SH-SY5Y (cell line): ENCODE measurements at regions not wholly inside any gene's neighbourhood (a gene's known extent, or its start where the extent isn't known, plus 50 kb on each side); places are given as distances from the start of the nearest gene placed in this dataset.

ENCODE experiments used
- GATA2 ChIP-seq: IDR thresholded peaks from 2 replicates; pipeline ENCODE4 v1.6.1; 2011; ENCODE audit warnings: mild to moderate bottlenecking, low read depth, low read length
- GATA3 ChIP-seq: IDR thresholded peaks from 2 replicates; pipeline ENCODE4 v1.6.1; 2011; ENCODE audit warnings: low read depth, mild to moderate bottlenecking, low read length, moderate library complexity

DNA sequence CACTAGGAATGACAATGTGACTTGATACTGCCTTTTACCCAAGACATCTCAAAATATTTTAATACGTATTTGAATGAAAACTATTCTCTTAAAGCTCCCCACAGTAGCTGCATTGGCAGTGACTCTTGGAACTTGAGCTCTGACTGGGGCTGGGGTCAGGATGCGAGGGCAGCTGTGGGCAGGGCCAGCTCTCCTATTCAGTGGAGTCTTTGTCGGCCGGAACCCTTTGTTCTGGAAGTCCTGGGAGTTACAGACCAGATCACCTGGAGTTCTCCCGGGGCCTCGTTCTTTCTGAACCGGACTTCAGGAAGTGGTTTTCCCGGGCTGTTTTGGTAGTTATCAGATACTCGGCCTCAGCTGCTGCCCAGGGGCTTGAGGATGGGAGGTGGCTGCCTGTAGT is 84.9 kb downstream of the NPIPB11 start:
- TF ChIP-seq GATA3 (no peak), GATA2 (no peak)

DNA sequence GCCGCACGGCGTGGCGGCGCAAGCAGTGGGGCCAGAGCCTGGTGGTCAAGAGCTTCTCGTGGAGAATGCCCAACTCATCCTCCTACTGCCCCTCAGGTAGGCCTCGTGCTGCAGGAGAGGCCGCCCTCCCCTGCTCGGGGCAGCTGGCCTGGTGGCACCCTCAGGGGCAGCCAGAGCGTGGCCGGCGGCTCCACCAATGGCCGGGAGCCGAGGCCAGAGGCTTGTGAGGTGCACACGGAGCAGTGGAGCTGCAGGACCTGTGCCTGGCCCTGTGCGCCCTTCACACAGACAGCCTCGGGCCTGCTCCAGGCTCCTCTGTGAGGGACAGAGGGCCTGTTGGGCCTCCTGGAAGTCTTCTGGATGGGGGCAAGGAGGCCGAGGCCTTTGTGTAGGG is 85.5 kb downstream of the NPIPB11 start:
- TF ChIP-seq GATA2 (no peak), GATA3 (no peak)

DNA sequence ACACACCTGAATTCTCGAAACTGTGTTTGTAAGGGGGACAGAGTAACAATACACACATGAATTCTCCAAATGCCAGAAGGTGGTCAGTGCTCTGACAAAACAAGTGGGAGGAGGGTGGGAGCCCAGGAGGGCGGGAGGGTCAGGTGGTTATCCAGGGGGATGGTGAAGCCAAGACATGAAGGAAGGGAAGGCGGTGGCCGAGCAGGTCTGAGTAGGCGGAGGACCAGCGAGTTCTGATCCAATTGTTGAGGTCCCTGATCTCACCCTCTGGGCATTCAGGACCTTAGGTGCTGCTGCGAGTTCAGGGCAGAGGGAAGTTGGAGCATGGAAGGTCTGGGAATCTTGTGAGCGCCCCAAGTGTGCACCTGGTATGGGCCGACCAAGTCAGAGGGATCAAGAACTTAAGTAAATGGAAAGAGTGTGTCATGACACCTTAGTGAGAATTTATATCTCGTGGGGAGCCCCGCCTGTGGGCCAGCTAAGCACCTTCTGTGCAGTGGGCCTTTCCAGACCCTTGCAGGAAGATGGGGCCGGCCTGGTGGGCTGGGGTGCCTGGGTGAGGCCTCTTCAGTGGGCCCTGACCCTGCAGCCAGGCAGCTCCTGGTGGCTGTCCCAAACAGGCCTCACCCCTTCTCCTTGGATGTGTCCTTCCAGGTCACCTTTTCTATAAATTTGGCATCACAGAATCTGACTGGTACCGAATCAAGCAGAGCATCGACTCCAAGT is 86.1 kb downstream of the NPIPB11 start:
- TF ChIP-seq GATA3 (no peak), GATA2 (no peak)

DNA sequence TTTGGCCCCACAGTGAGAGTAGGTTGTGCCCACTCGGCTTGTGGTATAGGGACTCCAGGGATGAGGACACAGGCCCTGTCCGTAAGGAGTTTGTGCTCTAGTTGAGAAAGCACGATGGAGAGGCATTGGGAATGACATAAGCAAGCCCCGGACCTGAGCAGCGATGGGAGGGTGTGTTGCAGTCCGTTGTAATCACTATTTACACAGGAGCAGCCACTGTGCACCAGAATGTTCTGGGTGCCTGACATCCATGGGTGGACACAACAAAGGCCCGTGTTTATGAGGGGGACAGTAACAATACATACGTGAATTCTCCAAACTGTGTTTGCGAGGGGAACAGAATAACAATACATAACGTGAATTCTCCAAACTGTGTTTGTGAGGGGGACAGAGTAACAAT is 86.8 kb downstream of the NPIPB11 start:
- no peak for TF ChIP-seq GATA2
- no peak for TF ChIP-seq GATA3

DNA sequence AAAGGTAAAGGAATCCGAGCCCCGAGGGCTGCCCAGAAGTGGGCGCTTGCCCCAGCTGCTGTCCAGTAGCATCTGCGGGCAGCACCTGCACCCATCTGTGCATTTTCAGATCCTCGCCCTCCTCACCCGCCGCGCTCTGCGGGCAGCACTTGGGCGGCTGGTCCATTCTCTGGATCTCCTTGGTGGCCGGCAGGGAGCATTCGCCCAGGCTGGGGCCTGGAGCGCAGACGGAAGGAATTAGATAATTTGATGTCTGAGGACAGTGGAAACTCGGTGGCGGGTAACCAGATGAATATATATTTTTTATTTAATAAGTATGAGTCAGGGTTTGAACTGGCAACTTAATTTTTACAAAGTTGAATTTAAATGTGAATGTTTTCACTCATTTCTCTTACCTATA is 88.5 kb downstream of the NPIPB11 start:
- TF ChIP-seq GATA2 (no peak), GATA3 (no peak)

DNA sequence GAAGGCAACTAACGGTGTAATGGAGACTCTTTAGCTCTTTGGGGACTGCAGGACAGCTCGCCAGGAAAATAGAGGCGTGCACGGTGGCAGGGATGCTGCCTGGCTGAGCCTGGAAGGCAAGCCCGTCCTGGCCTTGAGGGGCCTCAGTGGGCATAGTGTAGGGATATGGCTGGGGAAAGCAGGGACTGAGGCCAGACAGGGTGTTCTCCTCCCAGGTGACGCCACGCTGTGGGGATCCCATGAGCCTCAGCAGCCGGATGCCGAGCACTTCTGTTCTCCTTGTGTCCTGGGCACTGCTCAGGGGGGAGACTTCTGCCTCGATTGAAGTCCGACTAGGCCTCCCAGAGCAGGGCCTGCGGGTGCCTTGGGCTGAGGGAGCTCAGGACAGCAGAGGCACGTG is 89.2 kb downstream of the NPIPB11 start:
- TF ChIP-seq GATA3 (no peak), GATA2 (no peak)

DNA sequence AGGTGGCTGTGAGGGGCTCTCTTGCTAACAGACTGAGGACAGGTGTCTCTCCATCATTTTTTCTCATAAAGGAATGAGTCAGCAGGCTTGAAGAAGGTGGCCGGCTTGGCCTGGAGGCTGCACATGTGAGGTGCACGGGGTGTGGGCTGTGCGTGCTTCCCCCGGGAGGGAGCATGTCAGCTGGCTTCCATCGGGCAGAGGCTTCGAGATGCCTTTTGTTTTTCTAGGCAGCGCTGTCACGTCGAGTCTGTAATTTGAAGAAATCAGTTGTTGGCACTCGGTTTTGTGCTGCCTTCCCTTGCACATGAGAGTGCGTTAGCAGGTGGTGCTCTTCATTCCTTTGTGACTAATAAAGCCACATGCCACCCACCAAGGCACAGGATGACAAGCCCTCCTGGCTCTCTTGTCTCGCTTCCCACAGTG is 89.7 kb downstream of the NPIPB11 start:
- TF ChIP-seq GATA2 (no peak), GATA3 (no peak)

DNA sequence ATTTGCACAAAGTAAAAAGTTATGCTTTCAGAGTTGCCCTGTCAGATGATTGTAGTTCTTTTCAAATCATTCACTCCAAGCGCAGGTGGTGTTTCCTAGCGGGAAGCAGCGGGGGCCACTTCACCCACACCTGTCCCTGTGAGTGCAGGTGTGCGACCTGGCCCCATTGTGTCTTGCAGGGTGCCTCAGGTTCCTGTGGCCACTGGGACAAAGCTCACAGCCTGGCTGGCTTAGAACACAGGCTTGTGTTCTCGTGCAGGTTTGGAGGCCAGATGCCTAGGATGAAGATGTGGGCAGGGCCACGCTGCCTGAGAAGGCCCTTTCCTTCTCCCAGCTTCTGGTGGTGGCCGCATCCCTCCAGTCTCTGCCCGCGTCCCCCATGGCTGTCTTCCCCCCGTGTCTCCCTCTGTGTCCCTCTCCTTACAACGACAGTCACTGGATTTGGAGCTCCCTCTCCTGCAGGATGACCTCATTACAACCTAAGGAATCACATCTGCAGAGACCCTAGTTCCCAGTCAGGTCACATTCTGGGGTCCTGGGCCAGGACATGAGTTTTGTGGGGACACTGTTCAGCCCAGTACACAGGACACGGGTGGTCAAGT is 90.5 kb downstream of the NPIPB11 start:
- TF ChIP-seq GATA2 (no peak), GATA3 (no peak)

DNA sequence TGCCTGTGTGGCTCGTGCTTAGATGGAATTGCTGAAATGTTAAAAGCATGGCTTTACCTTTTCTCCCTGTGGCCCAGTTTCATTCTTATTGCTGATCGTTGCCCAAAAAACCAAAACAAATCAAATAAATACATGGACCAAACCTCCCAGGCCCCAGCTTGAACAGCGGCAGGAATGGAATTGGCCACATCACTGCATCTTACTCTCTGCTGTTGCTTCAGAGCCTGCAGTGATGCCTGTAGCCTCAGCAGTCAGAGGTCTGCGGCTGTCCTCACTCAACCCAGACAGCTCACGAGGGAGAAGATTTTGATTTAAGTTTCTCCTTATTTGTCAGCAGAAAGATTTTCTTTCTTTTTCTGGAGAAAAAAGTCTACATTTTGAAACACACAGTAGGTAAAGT is 91.5 kb downstream of the NPIPB11 start:
- TF ChIP-seq GATA3 (no peak), GATA2 (no peak)

DNA sequence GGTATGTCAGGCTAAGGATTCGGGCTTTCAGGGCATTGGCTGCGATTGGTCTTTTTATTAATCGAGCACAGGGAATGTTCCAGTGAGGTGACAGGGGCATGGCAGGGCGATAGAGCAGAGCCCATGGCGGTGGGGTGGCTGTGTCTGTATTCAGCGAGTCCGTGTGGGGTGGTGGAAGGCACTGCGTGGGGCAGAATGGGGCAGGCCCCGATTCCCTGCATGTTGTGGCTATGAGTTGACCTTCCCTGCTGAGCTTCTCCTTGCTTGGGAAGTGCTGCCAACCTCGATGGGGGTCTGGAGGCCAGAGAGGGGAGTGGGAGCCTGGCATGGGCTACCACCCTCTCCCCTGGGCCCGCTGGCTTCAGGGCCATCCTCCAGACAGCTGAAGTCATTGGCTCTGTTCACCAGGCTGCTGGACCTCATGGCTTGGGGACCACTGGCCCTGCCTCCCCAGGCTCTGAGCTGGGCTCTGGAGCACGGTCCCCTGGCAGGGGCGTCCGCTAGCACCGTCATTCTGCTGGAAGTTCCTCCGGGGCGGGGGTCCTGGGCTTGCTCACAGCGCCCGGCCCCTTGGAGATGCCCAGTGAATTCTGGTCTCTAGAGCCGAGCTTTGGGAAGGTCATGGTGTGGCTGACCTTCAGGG is 92.1 kb downstream of the NPIPB11 start:
- no peak for TF ChIP-seq GATA3

DNA sequence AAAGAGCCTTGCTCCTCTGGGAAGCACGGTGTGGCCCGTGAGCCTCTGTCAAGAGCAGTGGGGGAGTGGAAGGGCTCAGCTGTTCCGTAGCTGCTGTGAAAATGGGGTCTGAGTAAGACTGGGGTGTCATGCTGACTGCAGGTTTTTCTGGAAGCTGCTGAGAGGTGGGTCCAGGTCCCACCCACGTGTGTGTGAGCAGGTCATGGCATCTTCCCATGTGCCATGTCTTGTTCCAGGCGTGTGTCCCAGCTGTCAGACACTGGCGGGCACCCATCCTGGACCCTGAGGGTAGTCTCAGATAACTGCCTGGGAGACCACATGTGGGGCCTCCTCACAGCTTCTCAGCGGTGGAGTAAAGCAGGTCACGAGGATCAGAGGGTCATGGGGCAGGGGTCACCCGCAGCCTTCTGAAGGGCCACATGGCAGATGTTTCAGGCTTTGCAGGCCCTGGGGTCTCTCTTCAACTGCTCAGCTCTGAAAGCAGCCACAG is 92.9 kb downstream of the NPIPB11 start:
- TF ChIP-seq GATA3 = no peak
- TF ChIP-seq GATA2 = no peak

DNA sequence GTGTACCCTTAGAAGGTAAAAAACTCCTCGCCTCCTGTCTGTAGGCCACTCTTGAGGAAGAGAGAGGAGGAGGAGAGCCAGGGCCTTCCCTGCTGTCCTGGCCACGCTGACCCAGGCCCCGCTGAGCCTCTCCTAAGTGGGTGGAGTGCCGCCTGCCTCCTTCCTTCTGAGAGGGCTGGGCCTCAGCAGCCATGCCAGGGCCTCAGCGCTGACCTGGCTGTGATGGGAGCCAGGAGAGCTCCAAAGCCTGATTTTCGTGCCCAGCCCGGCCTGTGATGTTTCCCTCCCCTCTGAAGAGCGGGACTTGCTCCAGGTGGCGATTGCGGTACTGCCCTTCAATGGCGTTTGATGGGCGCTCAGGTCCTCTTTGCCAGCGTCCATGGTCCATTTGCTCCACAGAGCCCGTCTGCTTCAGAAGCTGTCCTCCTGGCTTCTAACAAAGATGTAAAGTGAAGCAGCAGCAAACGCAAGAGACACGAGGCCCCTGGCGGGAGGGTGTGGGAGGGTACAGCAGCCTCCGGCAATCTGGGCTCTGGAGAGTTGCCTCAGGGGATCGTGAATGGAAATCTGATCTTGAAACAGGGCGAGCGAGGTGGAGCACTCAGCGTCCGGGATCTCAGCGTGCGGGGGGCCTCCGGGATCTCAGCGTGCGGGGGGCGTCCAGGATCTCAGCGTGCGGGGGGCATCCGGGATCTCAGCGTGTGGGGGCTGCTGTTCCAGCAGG is 93.5 kb downstream of the NPIPB11 start:
- TF ChIP-seq GATA3 = no peak
- no peak for TF ChIP-seq GATA2

DNA sequence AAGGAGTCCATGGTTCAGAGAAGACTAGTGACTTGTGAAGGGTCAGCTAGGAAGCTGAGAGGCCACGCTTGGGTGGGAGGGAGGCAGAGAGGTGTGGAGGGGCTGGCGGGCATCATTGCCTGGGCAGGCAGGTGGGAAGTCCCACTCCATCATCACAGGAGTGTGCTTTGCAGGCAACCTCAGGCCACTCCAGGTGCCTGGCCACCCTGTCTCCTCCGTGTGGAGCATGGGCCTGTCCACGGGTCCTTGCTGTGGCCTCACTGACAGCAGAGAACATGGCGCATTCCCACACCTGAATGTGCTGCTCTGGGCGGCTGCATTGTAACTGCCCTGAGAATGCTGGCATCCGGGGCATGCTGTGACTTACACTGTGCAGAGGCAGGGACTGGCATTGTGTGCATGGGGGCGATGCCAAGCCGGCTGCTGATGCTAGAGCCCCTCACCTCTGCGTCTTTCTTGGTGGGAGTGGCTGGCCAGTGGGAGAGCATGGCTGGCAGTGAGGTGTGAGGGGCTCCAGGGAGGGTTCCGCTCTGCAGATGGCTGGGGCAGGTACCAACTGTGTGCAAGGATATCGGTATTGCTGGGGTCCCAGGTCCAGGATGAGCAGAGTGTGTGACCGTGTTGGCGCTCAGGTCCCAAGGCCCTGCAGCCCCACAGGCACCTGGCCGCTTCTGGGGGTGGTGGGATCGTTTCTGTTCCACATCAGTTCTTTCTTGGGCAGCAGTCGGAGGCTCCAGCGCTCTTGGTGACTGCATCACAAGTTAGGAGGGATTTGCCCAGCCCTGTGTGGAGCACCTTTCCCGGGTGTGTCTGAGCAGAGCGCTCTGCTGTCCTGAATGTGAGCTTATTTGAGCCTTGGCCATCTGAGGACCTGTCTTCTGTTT is 94.8 kb downstream of the NPIPB11 start:
- TF ChIP-seq GATA3 (no peak), GATA2 (no peak)

DNA sequence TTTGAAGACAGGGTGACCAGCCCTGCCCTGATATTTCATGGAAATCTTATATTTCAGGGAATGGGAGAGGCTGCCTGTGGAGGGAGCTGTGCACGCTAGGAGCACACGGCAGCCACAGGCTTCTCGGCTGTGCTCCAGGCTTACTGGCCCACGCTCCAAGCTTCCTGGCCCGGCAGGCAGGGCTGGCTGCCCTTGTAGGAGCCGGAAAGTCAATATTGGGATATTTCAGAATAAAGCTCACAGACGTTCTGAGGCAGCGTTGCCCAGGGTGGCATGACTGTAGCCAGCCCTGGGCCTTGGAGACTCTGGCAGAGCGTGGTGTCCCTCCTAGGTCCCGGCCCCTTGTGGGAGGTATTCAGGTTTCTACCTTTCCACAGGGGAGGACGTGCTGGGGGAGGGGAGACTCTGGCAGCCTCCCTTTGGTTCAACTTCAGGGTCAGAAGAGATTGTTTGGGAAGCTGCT is 95.6 kb downstream of the NPIPB11 start:
- no peak for TF ChIP-seq GATA2
- TF ChIP-seq GATA3 = no peak
